Liver (tissue), 8 donors: ENCODE measurements at regions not wholly inside any gene's neighbourhood (a gene's known extent, or its start where the extent isn't known, plus 50 kb on each side); places are given as distances from the start of the nearest gene placed in this dataset.

ENCODE experiments used
- DNase-seq: peaks from one replicate; pipeline ENCODE4 v3.0.0-alpha.2; 2017; ENCODE audit warnings: low spot score
- H3K27ac ChIP-seq, 2 donors: one replicate each; pipeline ENCODE4 v1.7.0; 2013; ENCODE audit warnings: inconsistent platforms in 2 of 2, low read length in 2 of 2, control low read depth in 1 of 2, low read depth in 1 of 2, mild to moderate bottlenecking in 1 of 2
- H3K27me3 ChIP-seq, 4 donors: one replicate each; pipeline versions ENCODE4 v1.6.1 to v1.7.0; 2013; ENCODE audit warnings: low read length in 3 of 4, inconsistent platforms in 1 of 4, mild to moderate bottlenecking in 1 of 4, moderate library complexity in 1 of 4; ENCODE audit not compliant: control insufficient read depth in 4 of 4, insufficient read depth in 4 of 4
- H3K36me3 ChIP-seq, 4 donors: one replicate each; pipeline versions ENCODE4 v1.6.1 to v1.7.0; 2013; ENCODE audit warnings: low read length in 3 of 4, mild to moderate bottlenecking in 3 of 4, low read depth in 1 of 4, moderate library complexity in 1 of 4; ENCODE audit not compliant: control insufficient read depth in 4 of 4, insufficient read depth in 3 of 4
- H3K4me1 ChIP-seq, 4 donors: one replicate each; pipeline versions ENCODE4 v1.6.1 to v1.7.0; 2013; ENCODE audit warnings: low read length in 3 of 4, mild to moderate bottlenecking in 3 of 4, moderate library complexity in 1 of 4; ENCODE audit not compliant: control insufficient read depth in 4 of 4, insufficient read depth in 4 of 4
- H3K4me3 ChIP-seq, 3 donors: one replicate each; pipeline versions ENCODE4 v1.6.1 to v1.7.0; 2013; ENCODE audit warnings: low read length in 3 of 3, control low read depth in 1 of 3, low read depth in 1 of 3, mild to moderate bottlenecking in 1 of 3
- H3K9ac ChIP-seq, 2 donors: one replicate each; pipeline ENCODE4 v1.7.0; 2013; ENCODE audit warnings: low read length in 2 of 2, mild to moderate bottlenecking in 2 of 2, moderate library complexity in 2 of 2, control low read depth in 1 of 2, low read depth in 1 of 2
- H3K9me3 ChIP-seq, 4 donors: one replicate each; pipeline versions ENCODE4 v1.6.1 to v1.7.0; 2013; ENCODE audit warnings: low read length in 3 of 4; ENCODE audit not compliant: control insufficient read depth in 4 of 4
- EGR1 ChIP-seq, 2 donors: IDR thresholded peaks; 2 replicates each; pipeline ENCODE4 v1.6.1; 2016 to 2018; ENCODE audit warnings: antibody characterized with exemption in 2 of 2, low read depth in 2 of 2
- HNF4G ChIP-seq: IDR thresholded peaks from 2 replicates; pipeline ENCODE4 v1.6.1; 2016; ENCODE audit warnings: antibody characterized with exemption
- JUND ChIP-seq, 2 donors: IDR thresholded peaks; 2 replicates each; pipeline ENCODE4 v1.6.1; 2016; ENCODE audit warnings: antibody characterized with exemption in 2 of 2
- NR2F2 ChIP-seq: IDR thresholded peaks from 2 replicates; pipeline ENCODE4 v1.6.1; 2016; ENCODE audit warnings: antibody characterized with exemption
- YY1 ChIP-seq: IDR thresholded peaks from 2 replicates; pipeline ENCODE4 v1.6.1; 2016; ENCODE audit warnings: antibody characterized with exemption, mild to moderate bottlenecking
- WGBS: extraction: QIAGEN DNeasy Blood & Tissue Kit; methylation state at CpG from one replicate; pipeline ENCODE4 v1.1.7; 2013; 5-methylcytosine and 5-hydroxymethylcytosine counted together
- TF ChIP-seq, protein P1 (sequence below): fragments of 150-350 bp; IDR thresholded peaks from 2 replicates; pipeline ENCODE4 v1.5.1; 2017; ENCODE audit warnings: improper control_type of control experiment, low read depth, low read length; ENCODE audit not compliant: missing input control
- TF ChIP-seq, protein P2 (sequence below): IDR thresholded peaks from 2 replicates; pipeline ENCODE4 v1.6.1; 2016; ENCODE audit warnings: antibody characterized with exemption
- TF ChIP-seq, protein P3 (sequence below): IDR thresholded peaks from 2 replicates; pipeline ENCODE4 v1.6.1; 2016; ENCODE audit warnings: antibody characterized with exemption, mild to moderate bottlenecking
- donor health status: healthy.
- donor health status: healthy.
- donor health status: healthy.
- donor health status: healthy.
- donor health status: healthy.

DNA sequence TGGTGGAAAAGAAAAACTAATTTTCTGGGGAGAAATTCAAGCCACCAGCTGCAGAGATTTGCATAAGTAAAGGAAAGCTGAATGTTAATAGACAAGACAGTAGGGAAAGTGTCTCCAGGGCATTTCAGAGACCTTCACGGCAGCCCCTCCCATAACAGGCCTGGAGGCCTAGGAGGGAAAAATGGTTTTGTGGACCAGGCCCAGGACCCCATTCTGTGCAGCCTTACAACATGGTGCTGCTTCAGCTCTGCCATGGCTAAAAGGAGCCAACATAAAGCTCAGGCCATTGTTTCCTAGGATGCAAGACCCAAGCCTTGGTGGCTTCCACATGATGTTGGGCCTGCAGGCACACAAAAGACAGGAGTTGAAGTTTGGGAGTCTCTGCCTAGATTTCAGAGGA, 697.1 kb downstream of the SOCS6 start:
- Histone ChIP-seq H3K4me3 (no peak overlapping the region), H3K9ac (no peak overlapping the region), H3K27me3 (no peaks in the 10 kb centered on the region), H3K36me3 (no peaks in the 10 kb centered on the region), H3K4me1 (no peaks in the 10 kb centered on the region), H3K27ac (no peak overlapping the region), H3K9me3 (peaks cover 0 to 3% (median 0%) of the 10 kb centered on the region in 4 donors)
- WGBS = 73% methylated on average over 1 of the region's 1 CpG
- TF ChIP-seq NR2F2 (no peak), YY1 (no peak), JUND (IDR thresholded peaks at IDR 0.05) (no peak)
- TF ChIP-seq, protein P1, sequence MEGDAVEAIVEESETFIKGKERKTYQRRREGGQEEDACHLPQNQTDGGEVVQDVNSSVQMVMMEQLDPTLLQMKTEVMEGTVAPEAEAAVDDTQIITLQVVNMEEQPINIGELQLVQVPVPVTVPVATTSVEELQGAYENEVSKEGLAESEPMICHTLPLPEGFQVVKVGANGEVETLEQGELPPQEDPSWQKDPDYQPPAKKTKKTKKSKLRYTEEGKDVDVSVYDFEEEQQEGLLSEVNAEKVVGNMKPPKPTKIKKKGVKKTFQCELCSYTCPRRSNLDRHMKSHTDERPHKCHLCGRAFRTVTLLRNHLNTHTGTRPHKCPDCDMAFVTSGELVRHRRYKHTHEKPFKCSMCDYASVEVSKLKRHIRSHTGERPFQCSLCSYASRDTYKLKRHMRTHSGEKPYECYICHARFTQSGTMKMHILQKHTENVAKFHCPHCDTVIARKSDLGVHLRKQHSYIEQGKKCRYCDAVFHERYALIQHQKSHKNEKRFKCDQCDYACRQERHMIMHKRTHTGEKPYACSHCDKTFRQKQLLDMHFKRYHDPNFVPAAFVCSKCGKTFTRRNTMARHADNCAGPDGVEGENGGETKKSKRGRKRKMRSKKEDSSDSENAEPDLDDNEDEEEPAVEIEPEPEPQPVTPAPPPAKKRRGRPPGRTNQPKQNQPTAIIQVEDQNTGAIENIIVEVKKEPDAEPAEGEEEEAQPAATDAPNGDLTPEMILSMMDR = no peak
- TF ChIP-seq, protein P2, sequence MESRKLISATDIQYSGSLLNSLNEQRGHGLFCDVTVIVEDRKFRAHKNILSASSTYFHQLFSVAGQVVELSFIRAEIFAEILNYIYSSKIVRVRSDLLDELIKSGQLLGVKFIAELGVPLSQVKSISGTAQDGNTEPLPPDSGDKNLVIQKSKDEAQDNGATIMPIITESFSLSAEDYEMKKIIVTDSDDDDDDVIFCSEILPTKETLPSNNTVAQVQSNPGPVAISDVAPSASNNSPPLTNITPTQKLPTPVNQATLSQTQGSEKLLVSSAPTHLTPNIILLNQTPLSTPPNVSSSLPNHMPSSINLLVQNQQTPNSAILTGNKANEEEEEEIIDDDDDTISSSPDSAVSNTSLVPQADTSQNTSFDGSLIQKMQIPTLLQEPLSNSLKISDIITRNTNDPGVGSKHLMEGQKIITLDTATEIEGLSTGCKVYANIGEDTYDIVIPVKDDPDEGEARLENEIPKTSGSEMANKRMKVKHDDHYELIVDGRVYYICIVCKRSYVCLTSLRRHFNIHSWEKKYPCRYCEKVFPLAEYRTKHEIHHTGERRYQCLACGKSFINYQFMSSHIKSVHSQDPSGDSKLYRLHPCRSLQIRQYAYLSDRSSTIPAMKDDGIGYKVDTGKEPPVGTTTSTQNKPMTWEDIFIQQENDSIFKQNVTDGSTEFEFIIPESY = no peak
- DNase-seq = no peak

DNA sequence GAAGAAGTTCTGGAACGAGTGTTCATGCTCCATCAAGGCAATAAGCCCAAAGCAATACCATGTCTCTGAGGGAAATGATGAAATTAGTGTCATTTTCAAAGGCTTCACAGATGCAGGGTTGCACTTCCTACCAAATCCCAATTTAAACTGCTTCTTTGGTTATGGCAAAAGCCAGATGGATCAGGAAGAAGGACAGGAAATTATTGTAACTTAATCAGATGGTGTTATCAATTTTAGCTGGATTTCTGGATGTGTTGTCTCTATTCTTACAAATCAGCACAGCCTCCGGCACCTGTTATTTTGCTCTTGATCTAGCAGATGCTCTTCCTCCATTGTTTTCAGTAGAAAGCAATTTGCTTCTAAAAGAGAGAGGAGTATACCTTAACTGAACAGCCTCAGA, 693.4 kb downstream of the SOCS6 start:
- H3K27me3 ChIP-seq = no peaks in the 10 kb centered on the region
- no peak overlapping the region for H3K27ac ChIP-seq
- DNase-seq = no peak
- TF ChIP-seq, protein P3, sequence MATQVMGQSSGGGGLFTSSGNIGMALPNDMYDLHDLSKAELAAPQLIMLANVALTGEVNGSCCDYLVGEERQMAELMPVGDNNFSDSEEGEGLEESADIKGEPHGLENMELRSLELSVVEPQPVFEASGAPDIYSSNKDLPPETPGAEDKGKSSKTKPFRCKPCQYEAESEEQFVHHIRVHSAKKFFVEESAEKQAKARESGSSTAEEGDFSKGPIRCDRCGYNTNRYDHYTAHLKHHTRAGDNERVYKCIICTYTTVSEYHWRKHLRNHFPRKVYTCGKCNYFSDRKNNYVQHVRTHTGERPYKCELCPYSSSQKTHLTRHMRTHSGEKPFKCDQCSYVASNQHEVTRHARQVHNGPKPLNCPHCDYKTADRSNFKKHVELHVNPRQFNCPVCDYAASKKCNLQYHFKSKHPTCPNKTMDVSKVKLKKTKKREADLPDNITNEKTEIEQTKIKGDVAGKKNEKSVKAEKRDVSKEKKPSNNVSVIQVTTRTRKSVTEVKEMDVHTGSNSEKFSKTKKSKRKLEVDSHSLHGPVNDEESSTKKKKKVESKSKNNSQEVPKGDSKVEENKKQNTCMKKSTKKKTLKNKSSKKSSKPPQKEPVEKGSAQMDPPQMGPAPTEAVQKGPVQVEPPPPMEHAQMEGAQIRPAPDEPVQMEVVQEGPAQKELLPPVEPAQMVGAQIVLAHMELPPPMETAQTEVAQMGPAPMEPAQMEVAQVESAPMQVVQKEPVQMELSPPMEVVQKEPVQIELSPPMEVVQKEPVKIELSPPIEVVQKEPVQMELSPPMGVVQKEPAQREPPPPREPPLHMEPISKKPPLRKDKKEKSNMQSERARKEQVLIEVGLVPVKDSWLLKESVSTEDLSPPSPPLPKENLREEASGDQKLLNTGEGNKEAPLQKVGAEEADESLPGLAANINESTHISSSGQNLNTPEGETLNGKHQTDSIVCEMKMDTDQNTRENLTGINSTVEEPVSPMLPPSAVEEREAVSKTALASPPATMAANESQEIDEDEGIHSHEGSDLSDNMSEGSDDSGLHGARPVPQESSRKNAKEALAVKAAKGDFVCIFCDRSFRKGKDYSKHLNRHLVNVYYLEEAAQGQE = no peak
- TF ChIP-seq, protein P2 = no peak
- TF ChIP-seq EGR1 (IDR thresholded peaks at IDR 0.05; ENCODE audit: low read depth in 2 of 2) = no peak
- no peak for TF ChIP-seq HNF4G
- no peaks in the 10 kb centered on the region for H3K36me3 ChIP-seq
- peaks cover 0 to 3% (median 0%) of the 10 kb centered on the region in 4 donors for H3K9me3 ChIP-seq
- H3K9ac ChIP-seq = no peak overlapping the region
- 62% methylated on average over 2 of the region's 2 CpGs for WGBS
- no peak overlapping the region for H3K4me3 ChIP-seq
- no peaks in the 10 kb centered on the region for H3K4me1 ChIP-seq
